ENCODE measurements at regions not wholly inside any gene's neighbourhood (a gene's known extent, or its start where the extent isn't known, plus 50 kb on each side); places are given as distances from the start of the nearest gene placed in this dataset.

DNA sequence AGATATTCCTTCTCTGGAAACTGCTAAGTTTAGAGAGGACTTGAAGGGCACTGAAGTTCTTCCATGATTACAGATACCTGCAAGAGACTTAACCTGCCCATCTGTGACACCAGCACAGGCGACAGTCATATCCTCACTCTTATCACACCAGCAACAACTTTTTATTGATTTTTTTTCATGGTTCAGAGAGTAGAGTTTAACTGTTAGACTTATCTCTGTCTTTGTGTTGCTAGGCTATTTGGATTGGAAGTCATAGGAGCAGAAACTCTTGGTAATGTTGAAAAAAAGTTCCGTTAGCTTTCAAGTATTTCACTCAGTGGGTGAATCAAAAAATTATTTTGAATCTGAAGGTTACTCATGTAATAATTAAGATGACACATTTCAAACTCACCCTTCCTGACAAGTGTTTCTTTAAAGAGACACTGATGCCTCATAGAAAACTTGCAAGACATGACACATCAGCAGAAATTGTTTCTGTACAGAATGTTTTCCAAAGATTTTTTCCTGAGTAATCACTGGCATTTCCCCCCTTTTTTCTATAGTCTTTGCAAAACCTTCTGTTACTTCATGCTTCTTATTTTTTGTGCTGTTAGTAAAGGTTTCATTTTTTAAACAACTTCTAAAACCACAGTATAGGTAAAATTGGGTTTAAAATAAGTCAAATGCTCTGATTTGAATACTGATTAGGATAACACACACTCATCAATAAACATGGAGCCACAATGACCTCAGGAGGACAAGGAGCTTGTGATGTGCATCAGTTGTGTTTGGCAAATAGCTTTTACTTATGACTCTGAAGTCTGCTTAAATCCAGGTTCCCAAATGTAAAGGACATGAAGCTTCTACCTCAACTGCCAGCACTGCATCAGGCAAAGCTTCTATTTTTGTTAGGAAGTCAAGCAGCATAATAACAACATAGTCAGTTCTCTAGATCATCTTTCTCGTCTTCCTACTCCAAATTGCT is 252.9 kb upstream of the MAN1A1 start:
- H3K27ac ChIP-seq (ENCODE audit: low read depth in 2 of 2, low read length in 2 of 2) = no peak overlapping the region
- no peaks in the 10 kb centered on the region for H3K9me3 ChIP-seq (ENCODE audit: control insufficient read depth in 2 of 3, insufficient read depth in 1 of 3, low read length in 3 of 3)
- no peaks in the 10 kb centered on the region for H3K4me1 ChIP-seq (ENCODE audit: control insufficient read depth in 2 of 3, insufficient read depth in 2 of 3, low read depth in 1 of 3, low read length in 3 of 3)
- no peaks in the 10 kb centered on the region for H3K27me3 ChIP-seq (ENCODE audit: control insufficient read depth, insufficient read depth, low read length)
- TF ChIP-seq, protein P1, sequence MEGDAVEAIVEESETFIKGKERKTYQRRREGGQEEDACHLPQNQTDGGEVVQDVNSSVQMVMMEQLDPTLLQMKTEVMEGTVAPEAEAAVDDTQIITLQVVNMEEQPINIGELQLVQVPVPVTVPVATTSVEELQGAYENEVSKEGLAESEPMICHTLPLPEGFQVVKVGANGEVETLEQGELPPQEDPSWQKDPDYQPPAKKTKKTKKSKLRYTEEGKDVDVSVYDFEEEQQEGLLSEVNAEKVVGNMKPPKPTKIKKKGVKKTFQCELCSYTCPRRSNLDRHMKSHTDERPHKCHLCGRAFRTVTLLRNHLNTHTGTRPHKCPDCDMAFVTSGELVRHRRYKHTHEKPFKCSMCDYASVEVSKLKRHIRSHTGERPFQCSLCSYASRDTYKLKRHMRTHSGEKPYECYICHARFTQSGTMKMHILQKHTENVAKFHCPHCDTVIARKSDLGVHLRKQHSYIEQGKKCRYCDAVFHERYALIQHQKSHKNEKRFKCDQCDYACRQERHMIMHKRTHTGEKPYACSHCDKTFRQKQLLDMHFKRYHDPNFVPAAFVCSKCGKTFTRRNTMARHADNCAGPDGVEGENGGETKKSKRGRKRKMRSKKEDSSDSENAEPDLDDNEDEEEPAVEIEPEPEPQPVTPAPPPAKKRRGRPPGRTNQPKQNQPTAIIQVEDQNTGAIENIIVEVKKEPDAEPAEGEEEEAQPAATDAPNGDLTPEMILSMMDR (IDR thresholded peaks at IDR 0.05; ENCODE audit: borderline replicate concordance, extremely low read depth, insufficient read depth) = no peak
- H3K4me3 ChIP-seq (ENCODE audit: low read length in 3 of 3) = no peak overlapping the region
- FAIRE-seq (no peak), DNase-seq (no peak)
- intact Hi-C loops (cut with DNase I) = no loop called here
- no peaks in the 10 kb centered on the region for H3K36me3 ChIP-seq (ENCODE audit: control insufficient read depth in 2 of 3, insufficient read depth in 3 of 3, low read length in 3 of 3)
- H3K9ac ChIP-seq (ENCODE audit: low read length in 3 of 3) = no peak overlapping the region

- DNase-seq (no peak), FAIRE-seq (no peak)
- H3K4me1 ChIP-seq (ENCODE audit: control insufficient read depth in 2 of 3, insufficient read depth in 2 of 3, low read depth in 1 of 3, low read length in 3 of 3) = no peaks in the 10 kb centered on the region
- H3K9ac ChIP-seq (ENCODE audit: low read length in 3 of 3) = no peak overlapping the region
- no peak overlapping the region for H3K27ac ChIP-seq (ENCODE audit: low read depth in 2 of 2, low read length in 2 of 2)
- no peak overlapping the region for H3K4me3 ChIP-seq (ENCODE audit: low read length in 3 of 3)
- TF ChIP-seq, protein P1 (IDR thresholded peaks at IDR 0.05; ENCODE audit: borderline replicate concordance, extremely low read depth, insufficient read depth) = no peak
- H3K27me3 ChIP-seq (ENCODE audit: control insufficient read depth, insufficient read depth, low read length) = no peaks in the 10 kb centered on the region
- no peaks in the 10 kb centered on the region for H3K36me3 ChIP-seq (ENCODE audit: control insufficient read depth in 2 of 3, insufficient read depth in 3 of 3, low read length in 3 of 3)
- no peaks in the 10 kb centered on the region for H3K9me3 ChIP-seq (ENCODE audit: control insufficient read depth in 2 of 3, insufficient read depth in 1 of 3, low read length in 3 of 3)
- intact Hi-C loops (cut with DNase I) = no loop called here
These were observed 249.3 kb upstream of the MAN1A1 start for GRCh38 chr6:119598883-119599282.

- no peak for FAIRE-seq
- intact Hi-C loops (cut with DNase I) = no loop called here
- Histone ChIP-seq H3K9ac (ENCODE audit: low read length in 3 of 3) (no peak overlapping the region), H3K4me3 (ENCODE audit: low read length in 3 of 3) (no peak overlapping the region), H3K36me3 (ENCODE audit: control insufficient read depth in 2 of 3, insufficient read depth in 3 of 3, low read length in 3 of 3) (no peaks in the 10 kb centered on the region), H3K27me3 (ENCODE audit: control insufficient read depth, insufficient read depth, low read length) (no peaks in the 10 kb centered on the region), H3K27ac (ENCODE audit: low read depth in 2 of 2, low read length in 2 of 2) (no peak overlapping the region), H3K9me3 (ENCODE audit: control insufficient read depth in 2 of 3, insufficient read depth in 1 of 3, low read length in 3 of 3) (no peaks in the 10 kb centered on the region), H3K4me1 (ENCODE audit: control insufficient read depth in 2 of 3, insufficient read depth in 2 of 3, low read depth in 1 of 3, low read length in 3 of 3) (no peaks in the 10 kb centered on the region)
- TF ChIP-seq, protein P1 (IDR thresholded peaks at IDR 0.05; ENCODE audit: borderline replicate concordance, extremely low read depth, insufficient read depth) = no peak
- DNase-seq = no peak
These were observed 245.3 kb upstream of the MAN1A1 start for GRCh38 chr6:119594907-119595306.

Measured in kidney (tissue), 13 donors.